GM12891 (cell line): ENCODE measurements at regions not wholly inside any gene's neighbourhood (a gene's known extent, or its start where the extent isn't known, plus 50 kb on each side); places are given as distances from the start of the nearest gene placed in this dataset.

Experiments
- DNase-seq: peaks from one replicate; pipeline ENCODE4 v3.0.0; 2011; ENCODE audit warnings: low spot score; ENCODE audit not compliant: insufficient read length
- FAIRE-seq: peaks from 2 replicates; lab custom pipeline; 2011; peaks lifted over from hg19 to GRCh38; lab: Jason Lieb, UNC
- PAX5 ChIP-seq: IDR thresholded peaks from 2 replicates; pipeline ENCODE4 v1.6.1; 2011; ENCODE audit warnings: low read length, moderate library complexity, mild to moderate bottlenecking; ENCODE audit not compliant: insufficient read depth, severe bottlenecking
- POLR2A ChIP-seq: IDR thresholded peaks from 2 replicates; pipeline ENCODE4 v1.6.1; 2011; ENCODE audit warnings: low read depth, low read length, control low read depth
- POLR2AphosphoS5 ChIP-seq: IDR thresholded peaks from 2 replicates; pipeline ENCODE4 v1.6.1; 2011; ENCODE audit warnings: low read depth, low read length, control low read depth
- POU2F2 ChIP-seq: IDR thresholded peaks from 2 replicates; pipeline ENCODE4 v1.6.1; 2011; ENCODE audit warnings: low read depth, mild to moderate bottlenecking, control low read depth, low read length, moderate library complexity
- SPI1 ChIP-seq: IDR thresholded peaks from 2 replicates; pipeline ENCODE4 v1.6.1; 2011; ENCODE audit warnings: low read depth, low read length, control low read depth
- TAF1 ChIP-seq: IDR thresholded peaks from 2 replicates; pipeline ENCODE4 v1.6.1; 2011; ENCODE audit warnings: low read depth, low read length, control low read depth

DNA sequence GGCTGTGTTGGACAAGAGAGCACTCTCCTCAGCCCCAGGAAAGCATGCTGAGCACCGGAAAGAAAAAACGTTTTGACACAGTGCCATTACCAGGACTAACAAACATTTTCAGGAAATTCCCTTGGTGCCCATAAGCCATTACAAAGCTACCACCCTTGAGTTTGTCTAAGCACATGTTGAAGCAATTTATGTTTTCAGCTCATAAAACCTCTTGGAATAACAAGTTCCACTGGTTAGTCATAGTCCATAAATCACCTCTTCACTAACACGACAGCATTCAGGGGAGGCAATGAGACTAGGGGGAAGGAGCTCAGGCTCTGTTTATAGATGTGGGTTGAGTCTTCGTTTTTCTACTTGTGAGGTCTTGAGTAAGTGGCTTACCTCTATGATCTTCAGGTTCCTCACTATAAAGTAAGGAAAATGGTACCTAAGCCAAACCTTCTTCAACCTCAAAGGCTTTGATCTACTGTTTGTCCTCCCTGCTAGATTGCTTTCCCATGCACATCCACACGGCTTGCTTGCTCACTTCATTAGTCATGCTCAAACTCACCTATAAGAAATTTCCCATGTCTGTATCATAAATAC, 65.4 kb downstream of the DRD1 start:
- FAIRE-seq (no peak), DNase-seq (no peak)
- TF ChIP-seq SPI1 (no peak), TAF1 (no peak), PAX5 (no peak), POU2F2 (no peak), POLR2A (no peak), POLR2AphosphoS5 (no peak)

DNA sequence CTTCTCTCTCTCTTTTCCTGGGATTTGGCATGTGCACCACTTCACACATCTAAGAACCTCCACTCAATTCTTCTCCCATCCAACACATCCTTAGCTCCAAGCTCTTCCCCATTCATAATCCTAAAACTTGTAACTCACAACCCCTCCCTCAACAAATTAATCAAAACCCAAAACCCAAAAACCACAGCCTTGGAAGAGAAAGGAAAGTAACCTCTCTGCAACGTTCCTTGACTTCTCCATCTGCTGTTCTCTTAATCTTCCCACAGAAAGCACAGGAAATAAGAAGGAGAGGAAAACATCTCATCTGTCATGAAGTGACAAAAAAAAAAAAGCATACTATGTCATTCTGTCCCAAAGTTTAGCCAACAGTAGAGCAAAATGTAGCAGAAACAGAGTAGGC, 66.2 kb downstream of the DRD1 start:
- TF ChIP-seq SPI1 (no peak), TAF1 (no peak), POU2F2 (no peak), POLR2A (no peak), POLR2AphosphoS5 (no peak), PAX5 (no peak)
- FAIRE-seq, result no peak
- no peak for DNase-seq

DNA sequence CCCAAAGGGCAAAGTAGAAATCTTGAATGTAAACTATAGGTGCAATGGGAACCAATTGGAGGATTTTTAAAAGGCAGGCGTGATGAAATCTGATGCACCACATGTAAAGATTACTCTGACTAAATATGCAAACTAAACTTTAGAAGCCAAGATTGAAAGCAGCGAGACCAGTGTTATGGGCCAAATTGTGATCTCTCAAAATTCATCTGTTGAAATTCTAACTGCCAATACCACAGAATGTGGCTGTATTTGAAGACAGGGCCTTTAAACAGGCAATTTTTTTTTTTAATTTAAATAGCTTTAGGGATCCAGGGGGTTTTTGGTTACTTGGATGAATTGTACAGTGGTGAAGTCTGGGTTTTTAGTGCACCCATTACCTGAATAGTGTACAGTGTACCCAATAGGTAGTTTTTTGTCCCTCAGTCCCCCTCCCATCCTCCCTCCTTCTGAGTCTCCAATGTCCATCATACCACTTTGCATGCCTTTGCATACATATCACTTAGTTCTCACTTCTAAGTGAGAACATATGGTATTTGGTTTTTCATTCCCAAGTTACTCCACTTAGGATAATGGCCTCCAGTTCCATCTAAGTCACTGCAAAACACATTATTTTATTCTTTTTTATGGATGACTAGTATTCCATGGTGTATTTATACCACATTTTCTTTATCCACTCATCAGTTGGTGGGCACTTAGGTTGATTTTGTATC, 69.7 kb downstream of the DRD1 start:
- DNase-seq (no peak), FAIRE-seq (no peak)
- TF ChIP-seq TAF1 (no peak), POU2F2 (no peak), PAX5 (no peak), SPI1 (no peak), POLR2A (no peak), POLR2AphosphoS5 (no peak)

DNA sequence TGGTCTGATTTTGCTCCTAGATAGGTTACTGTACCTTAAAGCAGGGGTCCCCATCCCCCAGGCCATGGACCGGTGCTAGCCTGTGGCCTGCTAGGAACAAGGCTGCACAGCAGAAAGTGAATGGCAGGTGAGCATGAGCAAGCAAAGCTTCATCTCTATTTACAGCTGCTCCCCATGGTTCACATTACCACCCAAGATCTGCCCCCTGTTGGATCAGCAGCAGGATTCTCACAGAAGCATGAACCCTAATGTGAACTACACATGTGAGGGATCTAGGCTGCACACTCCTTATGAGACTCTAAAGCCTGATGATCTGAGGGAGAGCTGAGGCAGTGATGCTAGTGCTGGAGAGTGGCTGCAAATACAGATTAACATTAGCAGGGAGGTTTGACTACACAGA, 78.1 kb downstream of the DRD1 start:
- TF ChIP-seq TAF1, result no peak
- TF ChIP-seq POLR2AphosphoS5, result no peak
- no peak for TF ChIP-seq SPI1
- no peak for TF ChIP-seq POU2F2
- TF ChIP-seq POLR2A, result no peak
- TF ChIP-seq PAX5, result no peak
- no peak for FAIRE-seq
- DNase-seq, result no peak

DNA sequence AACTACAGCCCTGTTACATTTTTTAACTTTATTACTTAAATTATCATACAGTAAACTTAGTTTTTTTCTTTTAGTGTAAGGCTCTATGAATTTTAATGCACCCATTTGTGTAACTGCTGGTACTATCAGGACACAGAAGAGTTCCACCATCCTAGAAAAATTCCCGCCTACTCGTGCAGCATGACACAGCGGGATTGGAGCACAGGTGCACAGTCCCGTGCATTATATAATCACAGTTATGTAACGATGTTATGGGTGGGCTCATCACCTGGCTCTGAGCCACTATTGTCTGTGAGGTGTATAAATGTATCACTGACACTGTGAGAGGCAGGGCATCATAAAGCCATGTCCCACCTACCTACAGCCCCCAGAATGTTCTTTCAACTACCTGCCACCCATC, 80.7 kb downstream of the DRD1 start:
- FAIRE-seq (no peak), DNase-seq (no peak)

DNA sequence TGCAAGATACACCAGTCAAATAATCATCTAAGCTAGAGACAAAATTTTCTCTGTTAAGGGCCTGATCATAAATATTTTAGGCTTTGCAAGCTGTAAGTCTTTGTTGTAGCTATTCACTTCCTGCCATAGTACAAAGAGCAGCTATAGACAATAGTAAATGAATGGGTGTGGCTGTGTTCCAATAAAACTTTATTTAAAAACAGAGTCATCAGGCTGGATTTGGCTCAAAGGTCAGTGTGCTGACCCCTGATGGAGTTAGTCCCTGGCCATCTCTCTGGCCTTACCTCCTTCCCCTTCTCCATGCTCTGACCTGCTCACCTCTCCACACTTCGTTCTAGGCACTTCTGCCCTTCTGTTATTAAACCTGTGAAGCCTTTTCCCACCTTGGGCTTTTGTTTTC, 86.0 kb downstream of the DRD1 start:
- DNase-seq (no peak), FAIRE-seq (no peak)
- TF ChIP-seq POU2F2 (no peak), SPI1 (no peak), PAX5 (no peak), POLR2AphosphoS5 (no peak), POLR2A (no peak)

More for the DNA sequence above, 80.7 kb downstream of the DRD1 start:
- no peak for TF ChIP-seq PAX5
- no peak for TF ChIP-seq SPI1
- no peak for TF ChIP-seq TAF1
- TF ChIP-seq POLR2AphosphoS5, result no peak
- no peak for TF ChIP-seq POLR2A
- TF ChIP-seq POU2F2, result no peak

DNA sequence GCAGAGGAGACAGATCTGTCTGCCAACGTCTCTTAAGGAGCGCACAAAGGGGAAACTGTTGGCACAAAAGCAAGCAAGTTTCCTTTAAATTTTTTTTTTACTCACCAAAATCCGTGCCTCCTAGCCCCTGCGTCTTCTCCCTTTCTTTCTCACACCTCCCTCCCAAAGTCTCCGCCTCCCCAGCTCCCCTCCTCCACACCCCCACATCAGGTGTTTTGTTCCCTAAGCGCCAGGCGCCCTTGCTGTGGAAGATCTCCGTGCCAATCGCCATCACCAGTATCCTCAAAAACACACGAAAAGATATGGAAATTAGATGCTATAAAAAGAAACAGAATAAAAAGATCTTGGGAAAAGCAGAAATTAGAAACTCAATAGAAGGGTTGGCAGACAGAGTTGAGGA, 87.6 kb downstream of the DRD1 start:
- FAIRE-seq, result no peak
- no peak for DNase-seq
- no peak for TF ChIP-seq PAX5
- TF ChIP-seq POLR2A, result no peak
- no peak for TF ChIP-seq SPI1
- no peak for TF ChIP-seq POU2F2
- TF ChIP-seq TAF1, result no peak
- no peak for TF ChIP-seq POLR2AphosphoS5

DNA sequence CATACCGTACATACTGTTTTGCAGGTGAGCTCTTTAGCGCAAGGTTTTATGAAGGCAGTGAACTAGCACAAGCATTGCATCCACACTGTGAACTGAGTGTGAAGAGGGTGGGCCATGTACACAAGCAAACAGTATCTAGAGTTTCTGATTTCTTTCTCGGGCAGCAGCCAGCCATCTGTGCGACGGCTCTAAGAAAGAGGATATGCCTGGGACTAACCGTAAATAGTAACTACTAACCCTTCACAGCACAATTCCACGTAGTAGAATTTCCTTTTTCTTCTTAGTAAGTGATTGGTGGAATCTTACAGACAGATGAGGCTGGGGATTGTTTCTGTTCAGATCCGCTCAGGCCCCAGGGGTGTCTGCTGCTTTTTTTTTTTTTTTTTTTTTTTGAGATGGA, 89.0 kb downstream of the DRD1 start:
- TF ChIP-seq TAF1 (no peak), SPI1 (no peak), POLR2A (no peak), PAX5 (no peak), POU2F2 (no peak), POLR2AphosphoS5 (no peak)
- FAIRE-seq (no peak), DNase-seq (no peak)

DNA sequence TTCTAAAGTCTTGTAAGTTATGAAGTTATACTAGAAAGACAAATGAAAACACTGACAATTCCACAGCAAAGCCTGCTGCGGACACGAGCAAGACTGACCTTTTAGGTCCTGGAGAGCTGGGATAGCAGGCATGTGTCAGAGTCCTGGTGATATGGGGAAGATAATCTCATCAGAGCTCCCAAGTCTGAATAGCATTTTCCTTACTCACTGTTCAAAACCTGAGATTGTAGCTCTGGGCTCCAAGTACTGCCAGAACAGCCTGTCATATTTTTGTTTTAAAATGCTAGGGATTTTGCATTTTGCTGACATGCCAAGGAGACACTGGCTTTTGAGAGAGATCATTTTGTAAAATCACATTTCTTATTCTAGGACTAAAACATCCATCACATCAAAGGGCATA, 90.1 kb downstream of the DRD1 start:
- FAIRE-seq, result no peak
- no peak for DNase-seq
- TF ChIP-seq TAF1 (no peak), POU2F2 (no peak), POLR2AphosphoS5 (no peak), SPI1 (no peak), POLR2A (no peak), PAX5 (no peak)

DNA sequence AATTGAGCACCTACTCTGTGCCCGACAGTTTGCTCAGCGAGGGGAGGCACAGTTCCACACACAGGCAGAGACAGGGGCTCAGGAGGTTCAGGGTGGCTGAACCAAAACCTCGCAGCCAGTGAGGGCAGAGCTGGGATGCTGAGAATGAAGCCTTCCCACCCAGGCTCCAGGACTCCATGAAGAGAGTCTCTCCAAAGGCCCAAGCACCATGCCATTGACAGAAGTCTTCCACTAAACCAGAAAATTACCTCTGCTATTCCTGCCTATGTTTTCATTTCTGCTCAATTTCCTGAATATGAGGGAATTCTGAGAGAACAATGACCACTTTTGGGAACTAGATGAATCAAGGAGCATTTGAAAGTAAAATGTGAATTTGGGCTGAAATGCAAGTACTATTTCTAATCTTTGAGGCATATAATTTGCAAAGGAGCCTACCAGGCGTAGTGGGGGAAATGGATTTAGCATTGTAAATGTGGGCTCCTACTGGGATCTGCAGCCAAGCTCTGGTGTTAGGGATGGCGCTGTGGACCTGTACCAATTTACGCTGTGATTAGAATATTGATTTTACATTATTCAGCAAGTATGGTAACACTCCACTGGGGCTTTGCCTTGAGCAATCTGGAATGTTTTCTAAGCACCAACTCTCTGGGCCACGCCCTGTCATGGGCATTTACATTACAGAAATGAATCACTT, 91.9 kb downstream of the DRD1 start:
- TF ChIP-seq SPI1 (no peak), POLR2A (no peak), PAX5 (no peak), POU2F2 (no peak), TAF1 (no peak)
- FAIRE-seq (no peak), DNase-seq (no peak)
